ENCODE measurements at regions not wholly inside any gene's neighbourhood (a gene's known extent, or its start where the extent isn't known, plus 50 kb on each side); places are given as distances from the start of the nearest gene placed in this dataset.

DNA sequence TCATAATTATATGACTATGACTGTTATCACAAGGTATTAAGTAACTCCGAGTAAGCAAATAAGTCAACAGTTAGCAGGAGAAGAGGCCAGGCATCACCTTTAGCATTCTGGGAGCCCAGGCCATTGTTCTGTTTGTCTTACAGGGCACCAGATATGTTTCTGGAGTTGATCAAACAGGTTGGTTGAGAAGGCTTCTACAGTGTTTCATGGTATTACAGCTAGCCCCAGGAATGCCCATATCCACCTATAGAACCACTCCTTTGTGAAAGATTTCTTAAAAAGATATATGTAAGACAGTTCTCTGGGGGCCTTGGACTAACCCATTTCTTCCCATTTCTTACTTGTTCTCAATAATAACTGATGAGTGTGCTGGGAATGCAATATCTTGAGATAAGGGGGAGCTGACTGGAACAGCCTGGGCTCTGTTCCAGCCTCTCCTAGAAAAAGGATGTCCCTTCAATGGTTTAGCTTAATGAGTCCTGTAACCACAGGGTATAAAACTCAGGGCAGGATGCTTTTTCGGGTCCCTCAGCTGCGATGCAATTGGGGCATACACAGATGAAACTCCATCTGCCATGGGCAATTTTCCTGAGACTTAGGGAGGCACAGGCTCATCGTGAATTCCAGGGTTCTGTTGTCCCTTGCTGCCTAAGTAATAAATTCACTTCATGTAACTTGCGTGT, 286.4 kb downstream of the BAMBI start:
- TF ChIP-seq ZFX (IDR thresholded peaks at IDR 0.05) = no peak
- TF ChIP-seq, protein P1, sequence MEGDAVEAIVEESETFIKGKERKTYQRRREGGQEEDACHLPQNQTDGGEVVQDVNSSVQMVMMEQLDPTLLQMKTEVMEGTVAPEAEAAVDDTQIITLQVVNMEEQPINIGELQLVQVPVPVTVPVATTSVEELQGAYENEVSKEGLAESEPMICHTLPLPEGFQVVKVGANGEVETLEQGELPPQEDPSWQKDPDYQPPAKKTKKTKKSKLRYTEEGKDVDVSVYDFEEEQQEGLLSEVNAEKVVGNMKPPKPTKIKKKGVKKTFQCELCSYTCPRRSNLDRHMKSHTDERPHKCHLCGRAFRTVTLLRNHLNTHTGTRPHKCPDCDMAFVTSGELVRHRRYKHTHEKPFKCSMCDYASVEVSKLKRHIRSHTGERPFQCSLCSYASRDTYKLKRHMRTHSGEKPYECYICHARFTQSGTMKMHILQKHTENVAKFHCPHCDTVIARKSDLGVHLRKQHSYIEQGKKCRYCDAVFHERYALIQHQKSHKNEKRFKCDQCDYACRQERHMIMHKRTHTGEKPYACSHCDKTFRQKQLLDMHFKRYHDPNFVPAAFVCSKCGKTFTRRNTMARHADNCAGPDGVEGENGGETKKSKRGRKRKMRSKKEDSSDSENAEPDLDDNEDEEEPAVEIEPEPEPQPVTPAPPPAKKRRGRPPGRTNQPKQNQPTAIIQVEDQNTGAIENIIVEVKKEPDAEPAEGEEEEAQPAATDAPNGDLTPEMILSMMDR (conservative IDR thresholded peaks at IDR 0.05) = no peak
- no peak overlapping the region for H3K27ac ChIP-seq

GRCh38 chr10:28965937-28966336, 288.6 kb downstream of the BAMBI start:
- no peak overlapping the region for H3K27ac ChIP-seq
- TF ChIP-seq ZFX (IDR thresholded peaks at IDR 0.05) = no peak
- TF ChIP-seq, protein P1 (conservative IDR thresholded peaks at IDR 0.05) = no peak

DNA sequence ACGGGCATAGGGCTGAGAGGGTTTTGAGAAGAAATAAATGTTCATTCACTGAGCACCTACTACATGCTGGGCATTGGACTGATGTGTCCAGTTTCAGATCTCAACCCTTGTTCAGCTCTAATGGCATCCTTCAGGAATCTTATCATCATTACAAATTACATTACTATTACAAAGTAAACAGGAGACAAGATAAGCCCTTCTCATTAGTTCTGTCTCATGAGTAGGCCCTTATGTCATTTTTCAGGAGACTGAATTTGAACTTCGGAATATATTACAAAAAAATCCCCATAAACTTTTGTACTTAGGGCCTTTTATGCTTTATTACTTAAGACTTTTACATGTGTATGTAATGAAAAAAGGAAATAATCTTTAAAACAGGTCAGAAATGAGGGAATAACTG, 289.7 kb downstream of the BAMBI start:
- TF ChIP-seq, protein P1 (conservative IDR thresholded peaks at IDR 0.05) = no peak
- TF ChIP-seq ZFX (IDR thresholded peaks at IDR 0.05) = no peak
- no peak overlapping the region for H3K27ac ChIP-seq

GRCh38 chr10:28969413-28969812, 292.1 kb downstream of the BAMBI start:
- TF ChIP-seq ZFX (IDR thresholded peaks at IDR 0.05) = no peak
- TF ChIP-seq, protein P1 (conservative IDR thresholded peaks at IDR 0.05) = no peak
- H3K27ac ChIP-seq = no peak overlapping the region

GRCh38 chr10:28970231-28970630, 292.9 kb downstream of the BAMBI start:
- H3K27ac ChIP-seq = no peak overlapping the region
- TF ChIP-seq ZFX (IDR thresholded peaks at IDR 0.05) = no peak
- TF ChIP-seq, protein P1 (conservative IDR thresholded peaks at IDR 0.05) = no peak

DNA sequence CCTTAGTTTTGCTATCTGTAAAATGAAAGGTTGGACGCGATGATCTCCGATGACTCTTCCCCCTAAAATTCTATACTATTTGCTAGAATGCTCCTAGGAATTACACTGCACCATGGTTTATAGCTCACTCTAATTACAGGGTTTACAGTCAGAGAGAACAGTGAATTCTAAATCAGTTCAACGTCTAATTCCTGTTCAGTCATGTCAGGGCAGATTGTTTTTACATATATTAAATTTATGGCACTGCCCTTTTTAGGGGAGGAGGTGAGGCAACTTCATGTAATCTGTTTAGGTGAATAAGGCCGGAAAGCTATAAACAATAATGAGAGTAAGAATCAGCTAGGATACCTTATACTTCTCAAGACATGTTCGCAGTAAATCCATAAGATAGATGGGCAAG, 293.9 kb downstream of the BAMBI start:
- no peak overlapping the region for H3K27ac ChIP-seq
- TF ChIP-seq, protein P1 (conservative IDR thresholded peaks at IDR 0.05) = no peak
- no peak for TF ChIP-seq ZFX (IDR thresholded peaks at IDR 0.05)

DNA sequence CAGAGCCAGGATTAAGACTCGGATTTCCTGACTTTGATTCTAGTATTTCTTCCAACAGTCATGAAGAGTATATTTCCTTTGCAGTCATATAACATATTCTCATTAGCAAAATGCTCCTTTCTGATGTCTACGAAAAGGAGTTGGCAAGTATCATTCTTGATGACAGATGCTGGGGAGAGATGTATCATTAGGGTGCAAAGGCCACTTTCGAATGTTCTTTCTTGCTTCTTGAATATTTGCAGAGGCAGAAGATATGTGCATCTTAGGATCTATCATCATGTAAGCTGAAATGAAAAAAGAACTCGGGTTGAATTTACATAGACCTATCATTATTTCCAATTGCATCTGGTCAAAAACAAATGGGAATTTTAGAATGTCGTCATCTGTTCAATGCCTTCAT, 294.4 kb downstream of the BAMBI start:
- no peak overlapping the region for H3K27ac ChIP-seq
- TF ChIP-seq, protein P1 (conservative IDR thresholded peaks at IDR 0.05) = no peak
- no peak for TF ChIP-seq ZFX (IDR thresholded peaks at IDR 0.05)
